ENCODE measurements at regions not wholly inside any gene's neighbourhood (a gene's known extent, or its start where the extent isn't known, plus 50 kb on each side); places are given as distances from the start of the nearest gene placed in this dataset.

GRCh38 chr5:56631719-56632118, 183.6 kb upstream of the MAP3K1 start:
- TF ChIP-seq CTCF (conservative IDR thresholded peaks at IDR 0.05 in 1 of 2, IDR thresholded peaks at IDR 0.05 in 1 of 2; ENCODE audit: low read depth in 1 of 2, low read length in 2 of 2): no peak
- no peak for TF ChIP-seq EZH2 (IDR thresholded peaks at IDR 0.05; ENCODE audit: low read length, missing control alignments)

All from fibroblast of lung (primary cell).